GM18868 (cell line): ENCODE measurements at regions not wholly inside any gene's neighbourhood (a gene's known extent, or its start where the extent isn't known, plus 50 kb on each side); places are given as distances from the start of the nearest gene placed in this dataset.
"Not testable (repeated sequence)": the region's sequence is repeated elsewhere in the genome, so short reads cannot be mapped to it uniquely, and the experiment has no call there.

Experiments used
- ATAC-seq: cut with Tn5 transposase; IDR thresholded peaks from one replicate; pipeline ENCODE4 v1.9.1; 2021; ENCODE audit warnings: mild to moderate bottlenecking, moderate library complexity; ENCODE audit not compliant: unreplicated experiment

DNA sequence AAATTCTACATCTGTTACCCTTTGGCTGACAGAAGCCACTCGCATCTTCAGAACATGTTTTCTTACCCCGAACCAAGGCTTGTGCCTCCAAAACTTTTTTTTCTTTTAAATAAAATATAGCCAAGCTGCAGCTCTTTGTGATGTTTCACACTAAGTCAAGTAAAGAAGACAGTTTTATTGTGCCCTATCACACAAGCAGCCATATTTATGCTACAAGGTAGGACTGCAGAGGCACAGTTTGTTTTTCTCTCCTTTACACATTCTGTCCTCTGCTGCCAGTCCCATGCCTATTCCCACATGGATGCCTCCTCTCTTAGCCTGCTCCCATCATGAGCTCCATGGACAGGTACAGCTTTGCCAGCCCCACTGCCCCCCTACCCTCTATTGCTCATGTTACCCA, 219.6 kb upstream of the THUMPD2 start:
- no peak for ATAC-seq

DNA sequence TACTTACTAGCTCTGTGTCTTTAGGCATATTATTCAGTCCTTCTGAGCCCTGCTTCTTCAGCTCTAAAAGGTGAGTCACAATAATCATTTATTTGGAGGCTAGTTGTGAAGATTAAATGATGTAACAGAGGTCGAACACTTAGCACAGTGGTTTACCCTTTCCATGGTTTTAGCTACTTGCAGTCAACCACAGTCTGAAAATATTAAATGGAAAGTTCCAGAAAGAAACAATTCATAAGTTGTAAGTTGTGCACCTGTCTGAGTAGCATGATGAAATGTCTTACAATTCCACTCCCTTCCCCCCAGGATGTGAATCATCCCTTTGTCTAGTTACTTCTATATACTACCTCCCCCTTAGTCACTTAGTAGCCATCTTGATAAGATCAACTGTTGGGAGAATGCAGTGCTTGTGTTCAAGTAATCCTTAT, 217.6 kb upstream of the THUMPD2 start:
- no peak for ATAC-seq

DNA sequence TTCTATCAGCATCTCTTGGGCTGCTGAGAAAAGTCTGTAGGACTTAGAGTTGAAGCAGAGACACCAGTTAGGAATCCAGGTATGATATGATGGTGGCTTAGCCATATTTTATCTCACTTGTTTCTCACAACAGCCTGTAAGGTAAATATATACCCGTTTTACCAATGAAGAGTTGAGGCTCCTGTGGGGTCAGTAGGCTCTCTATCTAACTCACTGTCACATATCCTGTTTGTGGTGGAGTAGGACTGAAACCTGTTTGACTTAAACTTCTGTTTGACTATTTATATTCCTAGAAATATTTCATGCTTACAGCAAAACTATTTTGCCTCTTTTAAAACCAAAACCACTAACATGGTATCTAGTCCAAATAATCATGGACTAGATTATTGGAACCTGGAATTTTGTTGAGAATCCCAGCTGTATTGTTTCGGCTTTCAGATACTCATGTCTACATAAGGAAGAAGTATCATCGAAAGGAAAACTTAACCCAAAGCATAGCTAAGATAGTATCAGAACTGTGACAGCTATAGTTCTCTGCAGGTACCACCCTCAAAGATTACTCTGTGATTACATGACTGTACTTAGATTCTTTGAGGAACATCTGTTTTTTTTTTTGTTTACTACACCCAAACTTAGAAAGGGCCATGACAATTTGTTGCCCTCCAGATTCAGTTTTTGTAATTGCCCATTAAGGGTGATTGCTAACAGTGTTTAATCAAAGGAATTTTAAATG, 216.1 kb upstream of the THUMPD2 start:
- no peak for ATAC-seq

DNA sequence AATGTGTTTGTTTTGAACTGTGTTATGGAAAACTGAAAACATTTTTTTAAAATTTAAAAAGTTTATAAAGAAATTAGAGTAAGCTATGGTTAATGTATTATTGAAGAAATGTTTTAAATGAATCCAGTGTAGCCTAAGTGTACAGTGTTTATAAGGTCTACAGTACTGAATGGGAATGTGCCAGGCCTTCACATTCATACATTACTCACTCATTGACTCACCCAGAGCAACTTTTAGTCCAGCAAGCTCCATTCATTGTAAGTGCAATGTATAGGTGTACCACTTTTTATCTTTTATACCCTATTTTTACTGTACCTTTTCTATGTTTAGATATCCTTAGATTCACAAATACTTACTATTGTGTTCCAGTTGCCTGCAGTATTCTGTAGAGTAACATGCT, 215.1 kb upstream of the THUMPD2 start:
- no peak for ATAC-seq

DNA sequence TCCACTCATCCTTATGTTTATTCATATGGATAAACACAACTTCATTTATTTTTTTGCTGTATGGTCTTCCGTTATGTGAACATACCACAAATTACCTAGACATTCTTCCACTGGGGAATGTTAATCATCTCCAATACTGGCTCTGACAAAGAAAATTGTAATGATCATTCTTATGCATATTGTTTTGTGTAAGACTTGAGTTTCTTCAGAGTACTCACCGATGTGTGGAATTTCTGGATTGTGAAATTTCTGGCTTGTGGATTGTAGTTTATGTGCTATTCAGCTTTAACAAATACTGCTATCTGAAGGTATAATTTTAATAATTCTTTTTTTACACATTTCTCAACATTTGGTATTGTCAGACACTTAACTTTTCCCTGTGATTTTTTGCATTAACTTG, 212.2 kb upstream of the THUMPD2 start:
- no peak for ATAC-seq

DNA sequence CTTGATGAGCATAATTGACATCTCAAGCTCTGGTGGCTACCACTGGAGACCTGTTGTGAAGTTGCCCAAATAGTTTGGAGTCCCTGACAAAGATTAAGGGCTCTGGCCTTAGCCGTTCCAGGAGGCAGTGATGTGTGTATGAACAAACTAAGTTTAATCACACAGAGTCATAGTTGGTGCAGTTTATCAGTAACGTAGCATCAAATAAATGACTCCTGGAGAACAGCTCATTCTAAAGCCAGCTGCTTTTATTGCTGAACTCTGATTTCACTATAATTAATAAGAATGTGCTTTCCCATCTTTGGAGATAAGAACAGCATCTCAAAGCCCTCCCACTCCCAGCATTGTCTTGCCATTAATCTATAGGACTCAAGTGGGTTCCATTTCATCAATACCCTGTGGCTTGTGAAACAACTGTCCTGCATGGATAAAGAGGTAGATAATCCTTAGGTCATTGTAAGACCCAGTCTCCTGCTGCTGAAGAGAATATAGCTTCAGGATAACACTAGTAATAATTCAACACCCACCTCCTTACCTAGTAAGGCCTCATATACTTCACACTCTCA, 211.4 kb upstream of the THUMPD2 start:
- no peak for ATAC-seq

DNA sequence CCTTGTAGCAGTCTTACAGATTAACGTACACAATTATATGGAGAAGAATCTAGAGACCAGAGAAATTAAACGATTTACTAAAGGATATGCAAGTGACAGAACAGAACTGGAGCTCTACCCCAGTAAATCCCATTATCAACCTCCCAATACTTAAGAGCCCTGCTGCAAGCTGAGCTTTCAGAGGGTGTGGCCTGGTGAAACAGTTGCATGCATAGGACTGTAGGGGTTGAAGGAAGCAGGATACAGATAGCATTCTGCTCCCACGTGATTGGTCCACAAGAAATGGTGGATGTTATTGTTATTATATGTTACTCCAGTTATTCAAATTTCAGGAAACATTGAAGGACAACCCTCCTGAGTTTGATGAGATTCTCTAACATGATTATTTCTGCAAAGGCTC, 210.8 kb upstream of the THUMPD2 start:
- no peak for ATAC-seq

DNA sequence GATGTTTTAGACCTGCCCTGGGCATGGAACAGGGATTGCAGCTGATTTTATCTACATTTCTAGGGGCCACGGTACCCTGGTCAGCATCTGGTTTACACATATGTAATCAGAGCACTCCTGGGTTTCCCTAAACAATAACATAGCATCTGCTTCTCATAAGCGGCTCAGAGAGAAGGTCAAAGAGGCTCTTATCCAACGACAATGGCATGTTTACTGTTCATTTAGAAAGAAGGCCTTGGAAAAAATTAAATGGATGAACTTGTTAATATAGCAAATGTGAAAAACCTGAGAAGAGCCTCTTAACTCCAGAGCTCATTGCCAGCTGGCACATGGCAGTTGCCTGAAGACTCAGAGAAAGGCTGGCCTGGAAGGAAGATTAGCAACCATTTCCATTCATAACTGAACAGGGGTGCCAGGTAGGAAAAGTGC, 202.8 kb upstream of the THUMPD2 start:
- ATAC-seq, result no peak

DNA sequence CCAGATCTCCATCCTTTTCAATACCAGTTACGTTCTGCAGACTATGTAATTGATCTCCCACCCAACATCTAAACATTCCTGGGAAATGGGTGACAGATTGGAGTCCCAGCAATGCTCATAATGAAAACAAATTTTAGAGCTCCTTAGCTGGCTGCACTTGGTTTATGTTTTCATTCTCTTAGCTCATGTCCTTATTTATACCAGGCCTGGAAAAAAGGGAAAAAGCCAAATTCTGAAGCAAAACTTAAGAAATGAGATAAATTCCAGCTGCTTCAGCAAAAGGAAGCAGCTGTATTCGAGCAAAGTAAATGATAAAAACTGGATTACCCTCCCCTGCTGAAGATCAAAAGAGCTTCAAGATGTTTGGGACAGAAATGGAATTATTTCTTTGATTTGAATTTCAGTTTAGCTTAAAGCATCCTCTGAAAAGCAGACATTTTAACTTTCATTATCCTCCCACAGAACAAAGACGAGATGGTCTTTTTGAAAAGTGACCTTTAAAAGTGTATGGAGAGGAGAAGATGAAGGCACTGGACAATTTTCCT, 196.5 kb upstream of the THUMPD2 start:
- no peak for ATAC-seq

DNA sequence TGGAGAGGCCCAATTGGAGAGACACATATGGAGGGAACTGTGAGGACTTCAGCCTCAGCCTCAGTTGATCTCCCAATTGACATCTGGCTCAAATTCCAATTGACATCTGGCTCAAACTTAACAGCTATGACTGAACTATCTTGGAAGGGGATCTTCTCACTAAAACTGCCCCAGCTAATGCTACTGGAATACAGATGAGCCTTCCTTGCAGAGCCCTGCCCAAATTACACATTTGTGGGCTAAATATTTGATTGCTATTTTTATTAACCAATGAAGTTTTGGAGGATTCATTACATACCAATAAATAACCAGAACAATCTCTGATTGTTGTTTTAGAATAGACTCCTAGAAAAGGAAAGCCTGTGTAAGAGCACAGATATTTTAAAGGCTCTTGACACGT, 189.0 kb upstream of the THUMPD2 start:
- ATAC-seq, result no peak

DNA sequence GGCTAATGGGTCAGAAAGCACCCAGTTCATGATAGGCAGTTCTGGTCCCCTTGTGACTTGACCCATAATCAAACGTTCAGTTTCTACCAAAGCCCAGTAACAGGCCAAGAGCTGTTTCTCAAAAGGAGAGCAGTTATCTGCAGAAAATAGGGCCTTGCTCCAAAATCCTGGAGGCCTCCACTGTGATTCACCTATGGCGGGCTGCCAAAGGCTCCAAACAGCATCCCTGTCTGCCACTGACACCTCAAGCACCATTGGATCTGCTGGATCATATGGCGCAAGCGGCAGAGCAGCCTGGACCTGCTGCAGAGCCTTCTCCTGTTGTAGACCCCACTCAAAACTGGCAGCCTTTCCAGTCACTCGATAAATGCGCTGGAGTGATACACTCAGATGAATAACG, 181.6 kb upstream of the THUMPD2 start:
- not testable (repeated sequence) for ATAC-seq

DNA sequence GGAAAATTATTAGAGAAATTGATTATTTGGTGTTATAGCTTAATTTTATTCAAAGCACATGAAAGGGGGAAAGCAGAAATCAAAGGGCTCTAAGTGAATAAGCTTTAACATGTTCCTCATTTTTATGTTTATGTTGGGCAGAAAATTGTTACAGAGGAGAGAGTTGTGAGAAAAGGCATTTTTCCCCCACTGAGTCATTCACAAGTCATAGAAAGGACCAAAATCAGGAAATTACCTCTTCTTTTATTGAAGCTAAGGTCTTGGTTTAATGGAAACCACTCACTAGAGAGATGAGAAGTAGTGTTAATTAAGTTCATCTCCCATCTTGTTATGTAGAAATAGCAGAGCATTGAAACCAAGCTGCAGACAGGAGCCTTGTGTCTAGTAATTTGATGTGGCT, 175.3 kb upstream of the THUMPD2 start:
- no peak for ATAC-seq

DNA sequence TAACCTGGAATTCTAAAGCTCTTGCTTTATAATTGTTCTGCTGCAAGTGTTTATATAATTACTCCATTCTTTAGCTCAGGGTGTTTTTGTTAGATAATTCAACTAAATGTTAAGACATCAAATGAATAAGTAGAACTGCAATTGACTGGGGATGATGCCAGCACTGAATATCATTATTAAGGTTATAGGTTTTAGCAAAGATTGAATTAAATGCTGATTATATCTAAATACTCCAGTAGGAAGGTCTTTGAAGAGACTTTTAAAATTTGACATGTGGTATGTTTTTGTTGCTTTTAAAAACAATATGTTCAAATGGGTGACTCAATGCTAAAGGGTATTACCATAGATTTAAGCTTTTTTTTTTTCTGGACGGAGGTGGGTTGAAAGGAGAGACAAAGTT, 170.1 kb upstream of the THUMPD2 start:
- no peak for ATAC-seq

DNA sequence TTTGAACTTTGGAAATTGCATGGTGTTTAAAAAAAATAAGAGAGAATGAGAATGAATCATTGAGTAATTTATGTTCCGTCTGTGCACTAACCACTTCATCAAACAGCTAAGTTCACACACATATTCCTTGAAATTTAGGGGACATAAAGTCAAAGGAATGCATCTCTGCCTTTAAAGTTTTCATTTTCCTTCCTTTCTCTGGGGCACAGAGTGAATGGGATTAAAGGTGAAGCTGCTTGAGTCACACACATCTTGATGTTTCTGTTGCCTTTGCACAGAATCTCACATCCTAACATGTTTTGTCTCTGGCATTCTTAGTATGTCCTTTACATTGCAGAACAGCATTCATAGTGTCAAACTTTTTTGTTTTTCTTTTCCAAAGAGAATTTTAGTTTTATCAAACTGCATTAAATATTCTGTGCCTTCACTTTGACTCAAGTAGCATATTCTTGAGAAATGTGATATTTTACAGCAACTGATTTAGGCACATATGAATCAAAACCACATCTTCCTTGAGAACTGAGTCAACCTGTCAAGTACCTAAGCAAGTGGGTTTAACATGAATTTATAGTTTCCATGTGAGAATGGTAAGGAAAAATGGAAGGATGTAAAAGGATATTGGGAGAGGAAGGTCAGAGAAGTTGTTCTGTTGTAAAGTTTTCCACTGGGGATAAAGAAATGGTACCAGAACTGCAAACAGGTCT, 169.1 kb upstream of the THUMPD2 start:
- ATAC-seq, result no peak

DNA sequence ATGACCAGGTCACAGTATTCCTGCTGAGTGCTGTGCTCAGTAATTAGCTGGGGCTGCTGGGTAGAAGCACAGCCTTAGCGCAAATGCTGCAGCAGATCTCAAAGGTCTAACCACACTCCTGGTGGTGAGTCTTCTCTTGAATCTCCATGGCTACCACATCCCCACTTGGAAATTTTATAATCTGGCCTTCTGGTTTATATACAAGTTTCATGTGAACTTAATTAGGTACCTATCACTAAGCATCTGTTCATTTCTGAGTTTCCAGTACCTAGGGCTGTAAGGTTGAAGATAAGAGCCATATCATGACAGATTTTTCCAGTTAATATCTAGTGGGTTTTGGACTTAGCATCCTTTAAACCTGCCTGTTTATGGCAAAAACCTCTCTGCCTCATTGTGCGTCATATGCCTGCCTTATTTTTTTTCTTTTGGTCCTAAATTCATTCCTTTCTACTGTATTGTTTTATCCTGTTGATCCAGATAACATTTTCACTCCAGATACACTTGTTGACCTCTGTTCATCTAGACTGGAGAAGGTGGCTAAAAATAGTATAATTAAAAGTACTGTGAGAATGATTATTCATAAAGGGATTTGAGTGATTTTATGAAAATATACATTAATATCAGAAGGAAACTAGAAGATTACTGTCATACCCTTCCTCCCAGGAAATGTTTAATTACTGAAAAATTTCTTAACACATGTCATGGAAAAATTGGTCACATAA, 168.4 kb upstream of the THUMPD2 start:
- ATAC-seq, result no peak

DNA sequence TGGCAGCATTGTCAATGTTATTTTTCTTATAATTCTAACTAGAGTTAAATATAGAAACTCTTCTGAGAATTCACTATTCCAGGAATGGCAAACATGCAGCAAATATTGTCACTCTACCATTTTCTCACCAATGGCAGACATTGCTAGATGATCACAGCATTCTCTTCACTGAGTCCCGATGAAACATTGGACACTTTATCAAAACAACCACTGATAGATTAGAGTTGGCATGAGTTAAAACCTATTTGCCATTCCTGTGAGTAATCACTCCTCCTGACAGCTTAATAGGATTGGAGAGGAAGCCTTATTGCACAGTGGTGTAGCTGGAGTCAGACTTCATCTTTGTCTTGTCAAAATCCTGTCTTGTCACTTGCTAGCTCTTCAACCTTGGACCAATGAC, 163.9 kb upstream of the THUMPD2 start:
- no peak for ATAC-seq

DNA sequence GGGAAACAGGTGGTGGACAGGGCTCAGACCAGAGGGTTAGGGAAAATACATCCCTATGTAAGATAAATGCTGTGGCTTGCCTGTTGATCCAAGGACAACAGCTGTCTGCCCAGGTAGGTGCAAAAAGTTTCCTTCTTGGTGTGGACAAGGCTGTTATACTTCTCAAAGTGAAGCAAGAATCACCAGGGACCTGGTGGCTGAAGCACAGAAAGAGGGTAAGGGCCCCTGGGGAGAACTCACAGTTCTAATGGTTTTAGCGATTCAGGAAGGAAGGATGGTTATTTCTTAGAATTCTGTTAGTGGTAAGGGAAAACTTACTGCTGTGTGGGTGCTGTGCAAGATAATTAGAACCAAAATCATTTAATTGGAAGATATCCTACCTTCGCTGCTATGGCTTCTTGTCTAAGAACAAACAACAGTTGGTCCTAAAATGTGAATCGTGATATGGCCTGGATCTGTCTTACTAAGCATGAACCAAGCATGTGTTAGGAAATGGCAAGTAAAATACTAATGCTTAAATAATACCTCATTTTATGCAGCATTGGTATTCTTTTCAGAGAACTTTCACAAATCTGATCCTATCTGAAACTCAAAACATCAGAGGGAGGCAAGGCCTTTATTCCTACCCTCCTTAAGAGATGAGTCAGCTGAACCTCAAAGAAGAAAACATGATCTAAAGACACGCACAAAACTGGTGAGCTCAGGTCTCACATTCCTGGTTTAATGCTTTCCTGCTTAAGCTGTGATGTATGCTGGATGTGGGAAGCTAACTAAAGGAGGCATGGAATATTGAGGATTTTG, 159.2 kb upstream of the THUMPD2 start:
- ATAC-seq, result no peak

DNA sequence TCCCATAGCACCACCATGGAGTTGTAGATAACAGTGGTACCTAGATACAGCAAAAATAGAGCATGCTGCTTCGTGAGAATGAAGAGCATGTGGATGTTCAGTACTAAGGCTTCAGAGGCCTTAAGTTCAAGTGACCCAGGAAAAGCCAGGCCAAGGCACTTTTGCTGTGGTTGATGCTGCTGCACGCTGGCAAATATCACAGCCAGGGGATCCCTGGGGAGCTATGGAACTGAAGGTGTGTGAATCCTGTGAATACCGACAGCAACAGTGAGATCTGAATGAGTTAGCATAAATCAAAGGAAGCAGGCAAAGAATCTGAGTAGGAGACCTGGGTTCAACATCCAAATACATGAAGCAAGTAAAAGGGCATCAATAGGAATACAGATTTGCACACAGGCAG, 158.6 kb upstream of the THUMPD2 start:
- no peak for ATAC-seq

DNA sequence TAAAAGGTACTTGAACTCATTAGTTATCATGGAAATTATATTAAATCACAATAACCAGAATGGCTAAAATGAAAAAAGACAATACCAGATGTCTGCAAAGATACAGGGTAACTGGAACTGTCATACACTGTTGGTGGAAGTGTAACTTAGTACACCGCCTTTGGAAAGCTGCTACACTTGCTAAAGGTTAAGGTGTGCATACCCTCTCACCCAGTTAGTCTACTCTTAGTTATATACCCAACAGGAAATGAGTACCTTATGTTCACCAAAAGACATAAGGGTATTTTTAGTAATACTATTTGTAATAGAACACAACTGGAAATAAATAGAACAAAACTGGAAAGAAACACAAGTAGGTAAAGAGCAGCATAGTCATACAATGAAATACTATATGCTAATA, 155.8 kb upstream of the THUMPD2 start:
- ATAC-seq, result no peak

DNA sequence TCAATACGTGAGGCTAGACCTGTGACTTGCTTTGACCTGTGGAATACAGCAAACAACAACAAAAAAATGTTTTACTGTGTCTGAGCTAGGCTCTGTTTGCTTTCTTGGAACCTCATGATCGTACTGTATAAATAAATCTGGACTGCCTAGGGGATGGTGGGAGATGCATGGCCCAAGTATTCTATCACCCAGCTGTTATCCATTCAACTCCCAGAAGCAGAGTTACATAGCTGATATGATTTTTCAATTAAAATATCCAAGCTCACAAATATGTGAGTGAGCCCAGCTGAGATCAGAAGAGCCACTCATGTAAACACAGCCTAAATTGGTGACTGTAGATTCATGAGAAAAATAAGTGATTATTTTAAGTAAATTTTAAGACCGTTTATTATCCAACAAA, 154.1 kb upstream of the THUMPD2 start:
- ATAC-seq, result no peak

DNA sequence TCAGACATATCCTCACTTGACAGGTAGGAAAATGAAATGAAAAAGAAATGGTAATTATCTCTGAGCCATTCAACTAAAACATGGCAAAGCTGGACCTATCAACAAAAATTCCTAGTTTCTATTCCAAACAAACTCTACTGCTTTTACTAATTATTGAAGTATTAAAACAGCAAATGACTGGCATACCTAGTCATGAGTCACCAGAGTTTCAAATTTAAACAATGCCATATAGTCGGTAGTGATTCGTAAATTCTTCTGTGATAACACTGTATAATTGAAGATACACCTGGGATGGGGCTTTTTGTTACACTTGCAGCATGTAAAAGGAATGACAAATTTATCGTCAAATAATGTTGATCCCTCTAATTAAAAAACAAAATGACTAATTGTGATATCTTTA, 153.1 kb upstream of the THUMPD2 start:
- ATAC-seq, result no peak
